Endothelial cell of hepatic sinusoid (primary cell): ENCODE measurements at regions not wholly inside any gene's neighbourhood (a gene's known extent, or its start where the extent isn't known, plus 50 kb on each side); places are given as distances from the start of the nearest gene placed in this dataset.

Source experiments
- in situ Hi-C: cut with HindIII; loops from 2 replicates; pipeline ENCODE4 v1.10.0; 2017; ENCODE audit warnings: low sequenced_read_pairs

DNA sequence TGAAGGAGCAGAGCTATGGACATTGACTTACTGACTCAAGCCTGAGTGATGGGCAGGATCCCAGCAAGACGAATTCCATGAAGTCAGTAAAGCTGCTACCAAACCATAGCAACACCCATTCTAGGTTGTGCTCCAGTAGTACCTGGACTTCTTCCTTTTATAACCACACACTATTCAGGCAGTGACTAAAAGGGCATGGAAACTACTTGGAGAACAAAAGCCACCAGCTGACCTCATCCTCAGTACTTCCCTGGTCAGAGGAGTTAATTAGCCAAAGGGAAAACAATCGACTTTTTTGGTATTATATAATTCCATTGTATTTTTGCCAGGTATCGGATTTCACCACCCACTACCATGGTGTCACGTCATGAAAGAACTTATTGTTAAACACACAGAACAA, 237.1 kb downstream of the TTC32 start:
- in situ Hi-C loops: no loop called here

DNA sequence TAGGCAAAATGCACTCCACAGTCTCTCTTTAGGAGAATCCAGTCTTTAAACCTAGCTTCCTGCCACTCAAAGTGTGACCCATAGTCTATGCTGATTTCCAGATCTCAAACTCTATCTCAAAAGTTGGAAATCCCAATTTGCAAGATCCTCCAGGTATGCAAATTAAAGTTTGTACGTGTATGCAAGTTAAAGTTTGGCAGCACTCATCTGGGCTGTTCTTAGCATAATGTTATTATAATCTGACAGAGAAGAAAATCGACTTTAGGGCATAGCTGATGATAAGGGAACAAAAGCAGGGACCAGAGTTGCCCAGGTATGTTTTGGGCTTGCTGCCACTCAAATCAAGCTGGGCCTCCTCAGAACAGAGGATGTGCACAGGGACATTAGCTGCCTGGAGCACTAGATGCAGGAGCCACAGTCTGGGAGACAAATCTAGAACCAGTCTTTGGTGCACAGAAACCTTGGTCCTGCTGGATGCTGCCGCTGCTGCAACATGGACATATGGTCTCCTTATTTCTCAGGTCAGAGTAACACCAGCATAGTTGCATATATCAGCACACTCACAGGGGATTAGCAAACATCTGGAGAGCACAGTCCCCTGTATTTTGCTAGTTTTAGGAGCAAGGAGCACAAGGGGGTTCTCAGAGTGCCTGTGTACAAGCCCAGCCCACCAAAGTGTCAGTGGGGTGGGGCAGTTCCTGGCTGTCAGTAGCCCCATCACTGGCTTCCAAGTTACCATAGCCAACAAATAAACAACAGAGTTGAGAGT, 242.6 kb downstream of the TTC32 start:
- in situ Hi-C loops: no loop called here

DNA sequence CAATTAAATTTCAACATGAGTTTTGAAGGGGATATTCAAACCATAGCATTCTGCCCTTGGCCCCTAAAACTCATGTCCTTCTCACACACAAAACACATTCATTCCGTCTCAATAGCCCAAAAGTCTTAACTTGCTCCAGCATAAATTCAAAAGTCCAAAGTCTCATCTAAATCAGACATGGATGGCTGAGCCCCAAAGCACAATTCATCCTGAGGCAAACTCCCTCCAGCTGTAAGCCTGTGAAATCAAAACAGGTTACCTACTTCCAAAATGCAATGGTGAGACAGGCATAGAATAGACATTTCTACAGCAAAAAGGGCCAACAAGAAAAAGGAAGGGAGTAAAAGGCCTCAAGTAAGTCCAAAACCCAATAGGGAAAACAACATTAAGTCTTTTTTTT, 245.8 kb downstream of the TTC32 start:
- in situ Hi-C loops: no loop called here

DNA sequence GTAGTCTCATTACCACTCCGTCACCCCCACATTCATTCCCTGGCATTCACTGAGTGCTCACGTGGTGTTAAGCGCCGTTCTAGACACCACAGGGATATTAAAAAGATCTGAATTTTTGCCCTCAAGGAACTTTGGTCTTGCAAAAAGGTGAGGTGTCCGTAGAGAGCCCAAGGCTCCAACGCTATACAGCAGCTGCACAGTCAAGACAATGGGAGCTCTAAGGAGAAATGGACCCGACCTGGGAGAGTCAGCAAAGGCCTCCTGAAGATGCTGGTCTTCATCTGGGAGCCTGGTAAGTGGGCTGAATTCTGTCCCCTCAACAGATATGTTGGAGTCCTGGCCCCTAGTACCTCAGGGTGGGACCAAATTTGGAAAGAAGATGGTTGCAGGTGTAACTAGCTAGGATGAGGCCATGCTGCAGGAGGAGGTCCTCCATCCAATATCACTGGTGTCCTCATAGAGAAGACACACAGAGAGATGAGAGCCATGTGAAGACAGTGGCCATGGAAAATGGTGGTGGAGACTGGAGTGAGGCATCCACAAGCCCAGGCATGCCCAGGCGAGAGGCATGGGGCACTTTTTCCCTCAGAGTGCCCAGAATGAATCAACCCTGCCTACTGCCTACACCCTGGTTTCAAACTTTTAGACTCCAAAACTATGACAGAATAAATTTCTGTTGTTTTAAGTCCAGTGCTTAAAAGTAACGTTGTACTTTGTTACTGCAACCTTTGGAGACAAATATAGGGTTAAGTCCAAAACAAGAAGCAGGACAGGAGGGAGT, 247.3 kb downstream of the TTC32 start:
- in situ Hi-C loops: no loop called here

DNA sequence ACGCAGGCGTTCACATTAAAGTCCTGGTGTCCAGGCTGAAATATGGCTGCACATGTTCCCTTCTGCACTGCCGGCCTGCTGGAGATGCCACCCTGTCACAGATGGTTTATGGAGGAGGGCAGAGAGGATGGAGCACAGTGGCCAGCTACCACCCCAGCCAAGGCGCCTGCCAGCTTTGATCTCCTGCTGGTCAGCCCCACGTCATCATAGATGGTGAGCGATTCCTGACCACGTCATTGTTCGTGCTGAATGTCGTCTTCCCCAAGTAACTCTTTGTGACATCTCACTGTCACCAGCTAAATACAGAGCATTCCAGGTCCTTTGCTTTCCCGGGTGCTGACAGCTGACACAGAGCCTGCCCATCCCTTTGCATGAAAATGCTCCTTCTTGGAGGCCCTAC, 248.3 kb downstream of the TTC32 start:
- in situ Hi-C loops: no loop called here

DNA sequence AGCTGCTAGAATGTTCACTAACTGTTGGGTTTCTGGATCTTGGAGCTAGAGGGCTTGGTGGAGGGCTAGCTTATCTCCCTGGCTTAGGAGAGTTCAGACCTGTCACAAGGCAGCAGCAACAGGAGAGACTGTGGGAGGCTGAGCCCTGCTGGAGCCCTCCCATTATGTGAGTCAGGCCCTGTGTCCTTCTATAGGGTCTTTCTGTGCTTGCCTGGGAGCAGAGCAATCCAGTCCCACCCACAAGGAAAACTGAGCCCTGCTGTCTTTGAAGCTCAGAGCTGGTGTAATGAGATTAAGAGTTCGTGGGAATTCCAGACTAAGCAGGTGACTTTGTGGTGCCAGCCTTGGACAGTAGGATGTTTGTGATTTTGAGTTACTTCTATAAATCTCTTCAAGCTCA, 249.0 kb downstream of the TTC32 start:
- in situ Hi-C loops: no loop called here

DNA sequence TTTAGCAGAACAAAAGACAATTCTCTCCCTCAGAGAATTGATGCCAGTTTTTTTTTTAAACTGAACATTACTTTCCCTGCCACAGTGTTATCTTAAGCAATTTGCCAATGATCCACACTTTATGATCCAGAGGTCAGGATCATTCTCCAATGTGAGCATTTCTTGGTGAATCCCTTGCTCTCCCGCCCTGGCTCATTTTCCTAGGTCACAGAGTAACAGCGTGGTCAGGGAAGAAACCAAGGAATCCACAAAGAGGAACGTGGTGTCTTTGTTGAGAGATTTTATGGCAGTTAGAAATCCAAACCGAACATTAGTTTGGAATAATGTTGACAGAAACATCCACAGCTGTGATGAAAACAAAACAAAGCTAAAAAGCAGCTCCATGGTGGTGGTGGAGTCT, 250.3 kb downstream of the TTC32 start:
- in situ Hi-C loops: no loop called here

DNA sequence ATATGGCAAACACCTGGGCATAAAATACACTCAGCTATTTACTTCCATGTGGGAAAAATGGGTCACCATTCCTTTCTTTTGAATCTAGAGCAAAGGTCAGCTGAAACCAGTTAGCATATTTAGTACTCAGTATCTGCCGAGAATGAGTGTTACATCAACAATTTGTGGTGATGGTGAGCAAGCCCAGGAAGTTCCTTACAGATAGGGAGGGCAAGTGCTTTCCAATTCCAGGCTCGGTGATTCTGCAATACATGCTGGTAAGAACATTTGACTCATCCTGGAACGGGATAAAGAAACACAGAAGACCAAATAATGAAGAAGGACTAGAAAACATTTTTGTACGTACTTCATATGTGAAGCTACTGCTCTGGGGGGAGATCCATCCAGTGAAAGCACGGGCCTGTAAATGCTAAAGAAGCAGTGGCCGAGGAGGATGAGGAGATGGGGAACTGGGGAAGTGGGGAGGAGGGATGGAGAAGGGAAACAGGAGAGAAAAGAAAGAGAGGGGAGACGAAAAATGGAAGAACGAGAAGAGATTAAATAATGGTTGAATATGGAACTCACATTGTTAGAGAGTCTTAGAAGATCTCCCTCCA, 251.9 kb downstream of the TTC32 start:
- in situ Hi-C loops: no loop called here

DNA sequence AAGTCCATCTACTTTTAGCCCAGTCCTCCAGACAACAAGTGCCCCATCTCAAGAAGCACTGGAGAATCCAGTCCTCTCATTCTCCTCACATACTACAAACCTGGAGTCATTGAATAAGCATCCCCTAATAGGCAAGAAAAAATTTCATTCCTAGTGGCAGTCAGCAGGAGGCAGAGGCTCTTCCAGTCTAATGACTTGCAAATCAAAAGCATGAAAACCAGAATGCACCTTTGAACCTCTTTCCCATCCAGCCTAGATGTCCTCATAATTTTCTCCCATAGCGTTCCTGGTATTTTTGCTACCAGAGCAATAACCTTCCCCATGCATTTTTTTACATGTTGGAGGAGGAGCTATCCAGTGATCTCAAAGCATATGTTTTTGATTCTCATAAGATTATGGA, 252.6 kb downstream of the TTC32 start:
- in situ Hi-C loops: no loop called here

DNA sequence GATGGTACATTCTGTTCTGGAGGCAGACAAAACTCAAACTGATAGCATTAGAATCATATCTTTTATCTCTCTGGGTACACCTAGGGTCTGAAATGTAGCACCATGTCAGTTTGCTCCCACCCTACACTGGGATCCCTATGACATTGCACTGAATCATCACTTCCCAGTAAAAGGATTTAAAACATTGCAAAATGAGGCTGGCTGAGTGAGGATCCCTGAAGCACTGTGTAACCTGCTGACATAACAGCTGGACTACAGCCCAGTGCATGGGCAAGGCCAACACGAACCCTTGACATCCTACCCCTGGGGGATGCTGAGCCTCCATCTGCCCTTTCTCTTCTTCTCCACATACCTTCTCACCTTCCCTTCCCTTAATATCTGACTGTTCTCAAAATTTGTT, 253.2 kb downstream of the TTC32 start:
- in situ Hi-C loops: no loop called here

DNA sequence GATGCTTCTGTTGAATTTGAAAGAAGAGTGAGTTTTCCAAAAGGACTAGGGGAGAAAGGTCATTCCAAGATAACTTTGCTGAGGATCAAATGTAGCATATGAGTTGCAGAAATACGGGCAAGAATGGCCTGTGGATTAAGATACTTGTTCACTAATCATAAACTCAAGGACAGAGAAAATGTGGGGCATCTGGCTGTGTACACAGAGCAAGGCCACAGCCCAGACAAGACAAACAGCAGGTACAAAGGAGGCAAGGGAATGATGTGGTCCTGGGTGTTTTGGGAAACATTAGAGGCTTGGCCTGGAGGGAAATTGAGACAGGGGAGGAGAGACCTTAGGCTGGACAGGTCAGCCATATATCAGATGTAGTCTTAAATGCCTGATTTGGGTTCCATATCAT, 254.8 kb downstream of the TTC32 start:
- in situ Hi-C loops: no loop called here

DNA sequence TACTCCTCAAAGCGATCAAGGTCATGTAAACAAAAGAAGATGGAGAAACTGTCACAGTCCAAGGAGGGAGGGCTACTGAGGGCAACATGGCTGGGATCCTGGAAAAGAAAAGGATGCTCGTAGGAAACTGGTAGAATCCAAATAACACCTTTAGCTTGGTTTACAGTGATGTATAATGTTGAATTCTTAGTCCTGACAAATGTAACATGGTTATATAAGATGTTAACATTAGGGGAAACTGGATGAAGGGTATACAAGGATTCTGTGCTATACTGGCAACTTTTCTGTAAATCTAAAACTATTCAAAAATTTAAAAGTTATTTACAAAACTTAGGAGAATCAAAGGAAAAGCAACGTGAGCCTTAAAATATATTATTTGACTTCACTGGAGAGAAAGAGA, 257.0 kb downstream of the TTC32 start:
- in situ Hi-C loops: loop anchor here (5.0 kb wide), 1 partner anchor 87 kb away; no protein-coding TSS in a partner anchor

DNA sequence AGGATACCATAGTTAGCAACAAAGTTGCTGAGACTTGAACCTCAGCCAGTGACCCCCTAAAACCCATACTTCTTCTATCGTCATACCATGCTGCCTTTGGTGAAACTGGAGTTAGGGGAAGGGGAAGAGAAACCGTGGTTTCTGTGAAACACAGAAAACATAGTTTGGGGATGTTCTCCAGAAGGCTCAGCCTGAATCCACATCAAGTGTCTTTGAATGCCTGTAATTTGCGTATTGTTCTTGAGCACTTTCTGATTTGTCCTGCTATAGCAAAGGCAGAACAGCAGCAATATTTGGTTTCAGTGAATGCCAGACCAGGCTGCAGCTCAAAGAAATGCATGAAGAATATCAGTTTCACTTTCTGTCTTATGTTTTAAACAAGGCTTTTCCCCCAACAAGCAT, 258.7 kb downstream of the TTC32 start:
- in situ Hi-C loops: loop anchor here (5.0 kb wide), 1 partner anchor 86 kb away; no protein-coding TSS in a partner anchor

DNA sequence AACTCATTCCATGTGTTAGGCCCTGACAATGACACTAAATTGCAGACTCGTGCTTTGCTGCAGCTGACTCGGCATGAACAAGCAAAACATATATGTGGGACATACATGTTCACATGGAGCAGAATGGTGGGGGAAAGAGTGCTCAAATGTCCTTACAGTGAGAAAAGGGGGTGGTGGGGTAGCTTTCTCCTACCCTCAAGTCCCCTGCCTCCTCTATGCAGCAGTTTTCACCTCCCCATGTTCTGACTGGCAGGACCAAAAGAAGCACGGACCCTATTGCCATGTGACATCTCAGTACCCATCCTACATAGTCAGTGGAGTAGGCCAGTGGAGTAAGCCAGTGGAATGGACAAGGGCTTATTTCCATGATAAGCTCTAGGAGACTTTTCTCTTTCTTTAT, 259.3 kb downstream of the TTC32 start:
- in situ Hi-C loops: loop anchor here (5.0 kb wide), 1 partner anchor 85 kb away; no protein-coding TSS in a partner anchor

DNA sequence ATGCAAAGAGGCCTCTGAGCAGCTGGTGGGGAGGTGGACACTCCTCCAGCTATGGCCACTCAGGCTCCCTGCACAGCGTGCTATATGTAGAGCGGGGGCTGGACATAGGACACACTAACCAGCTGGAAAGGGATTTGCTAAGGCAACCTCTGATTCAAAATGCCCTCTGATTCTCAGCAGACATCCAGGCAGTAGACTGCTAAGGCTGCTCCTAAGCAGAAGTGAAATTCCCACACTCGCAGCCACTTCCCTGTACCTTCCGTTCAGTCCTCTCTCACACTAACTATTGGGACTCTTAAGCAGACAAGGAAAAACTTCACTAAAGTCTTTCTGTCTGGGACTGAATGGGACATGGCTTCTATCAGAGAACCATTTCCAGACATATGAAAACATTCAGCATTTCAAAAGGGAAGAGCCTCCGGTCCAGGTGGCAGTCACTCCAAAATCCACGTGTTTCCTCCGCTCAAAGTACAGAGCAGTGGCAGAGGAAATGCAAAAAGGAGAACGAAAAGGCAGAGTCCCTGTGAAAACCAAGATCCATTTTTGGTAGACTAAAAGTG, 265.8 kb downstream of the TTC32 start:
- in situ Hi-C loops: no loop called here

DNA sequence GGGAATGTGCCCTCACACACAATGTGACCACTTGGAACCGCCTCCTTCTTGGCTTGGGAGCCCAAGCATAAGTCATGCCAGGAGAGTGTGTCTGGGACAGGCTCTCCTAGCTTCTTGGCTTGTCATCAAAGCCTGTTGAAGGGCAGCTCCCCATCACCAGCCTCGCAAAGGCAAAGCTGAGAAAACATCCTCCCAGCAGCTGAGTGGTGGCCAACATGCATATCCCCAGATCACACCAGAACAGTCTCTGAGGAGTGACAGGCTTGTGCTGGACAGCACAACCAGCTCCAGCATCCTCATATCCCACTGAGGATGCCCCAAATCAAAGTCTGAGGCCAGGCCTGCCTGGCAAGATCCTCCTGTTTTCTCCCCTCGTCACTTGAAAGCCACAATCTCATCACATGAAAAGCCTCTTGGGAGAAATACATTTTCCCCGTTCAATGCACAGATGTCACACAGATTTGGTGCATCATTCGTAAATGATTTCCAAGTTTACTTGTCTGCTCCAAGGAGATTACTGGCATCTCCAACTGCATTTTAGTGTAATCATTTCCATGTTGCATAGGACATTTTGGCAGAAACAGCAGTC, 269.3 kb downstream of the TTC32 start:
- in situ Hi-C loops: no loop called here

DNA sequence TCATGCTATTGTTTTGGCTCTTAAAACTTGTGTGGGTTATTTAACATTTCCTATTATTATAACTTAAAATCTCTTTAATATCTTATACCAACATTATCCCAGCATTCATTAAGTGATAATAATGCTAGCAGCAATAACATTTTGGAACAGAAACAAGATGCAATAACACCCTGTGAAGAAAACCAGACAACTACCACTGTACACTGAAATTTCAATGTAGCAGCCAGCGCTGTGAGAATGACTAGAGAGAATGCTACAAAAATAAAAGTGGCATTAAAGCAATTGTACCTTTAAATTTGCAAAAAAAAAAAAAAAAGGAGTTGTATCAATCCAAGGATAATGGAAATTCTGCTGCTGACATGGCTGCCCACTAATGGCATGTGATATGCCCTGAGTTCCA, 269.9 kb downstream of the TTC32 start:
- in situ Hi-C loops: no loop called here

DNA sequence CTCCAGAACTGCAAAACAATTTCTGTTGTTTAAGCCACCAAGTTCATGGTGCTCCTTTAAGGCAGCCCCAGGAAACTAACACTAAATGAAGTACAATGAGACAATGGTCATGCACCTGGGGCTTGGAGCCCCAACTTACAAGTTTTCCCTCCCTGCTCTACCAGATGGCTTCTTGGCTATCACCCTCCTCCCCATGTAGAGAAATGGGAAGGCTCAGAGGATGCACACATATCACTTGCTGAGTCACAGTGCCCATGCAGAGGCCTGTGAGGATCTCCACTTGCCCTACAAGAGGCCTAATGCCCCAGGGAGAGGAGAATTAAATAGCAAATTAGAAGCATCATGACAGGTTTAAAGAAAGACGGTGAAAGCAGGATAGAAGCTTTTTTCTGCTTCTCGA, 270.9 kb downstream of the TTC32 start:
- in situ Hi-C loops: no loop called here

DNA sequence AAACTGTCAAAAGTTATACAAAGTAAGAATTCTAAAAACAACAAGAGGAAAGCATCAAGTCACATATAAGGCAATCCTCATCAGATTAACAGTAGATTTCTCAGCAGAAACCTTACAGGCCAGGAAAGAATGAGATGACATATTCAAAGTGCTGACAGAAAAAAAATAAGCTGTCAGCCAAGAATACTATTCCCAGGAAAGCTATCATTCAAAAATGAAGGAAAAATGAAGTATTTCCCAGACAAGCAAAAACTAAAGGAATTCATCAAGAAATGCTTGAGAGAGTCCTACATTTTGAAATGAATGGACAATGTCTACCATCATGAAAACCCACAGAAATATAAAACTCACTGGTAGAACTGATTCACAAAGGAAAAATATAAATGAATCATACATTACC, 268.9 kb upstream of the OSR1 start:
- in situ Hi-C loops: no loop called here

DNA sequence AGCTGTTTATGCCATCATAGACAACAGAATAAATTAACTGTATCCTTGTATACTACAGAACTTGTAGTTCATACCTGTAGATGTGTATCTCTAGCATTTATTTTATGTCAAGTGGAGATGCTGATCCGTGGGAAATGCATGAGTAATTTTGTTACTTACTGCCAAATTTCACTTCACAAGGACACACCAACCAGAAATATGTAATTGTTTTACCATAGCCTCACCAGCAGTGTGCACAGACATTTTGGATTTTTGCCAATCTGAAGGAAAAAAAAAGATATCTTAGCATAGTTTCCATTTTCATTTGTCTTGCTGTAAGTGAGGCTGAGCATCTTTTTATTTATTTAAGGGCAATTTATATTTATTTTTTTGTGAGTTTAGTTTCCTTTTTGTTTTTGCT, 265.1 kb upstream of the OSR1 start:
- in situ Hi-C loops: no loop called here

DNA sequence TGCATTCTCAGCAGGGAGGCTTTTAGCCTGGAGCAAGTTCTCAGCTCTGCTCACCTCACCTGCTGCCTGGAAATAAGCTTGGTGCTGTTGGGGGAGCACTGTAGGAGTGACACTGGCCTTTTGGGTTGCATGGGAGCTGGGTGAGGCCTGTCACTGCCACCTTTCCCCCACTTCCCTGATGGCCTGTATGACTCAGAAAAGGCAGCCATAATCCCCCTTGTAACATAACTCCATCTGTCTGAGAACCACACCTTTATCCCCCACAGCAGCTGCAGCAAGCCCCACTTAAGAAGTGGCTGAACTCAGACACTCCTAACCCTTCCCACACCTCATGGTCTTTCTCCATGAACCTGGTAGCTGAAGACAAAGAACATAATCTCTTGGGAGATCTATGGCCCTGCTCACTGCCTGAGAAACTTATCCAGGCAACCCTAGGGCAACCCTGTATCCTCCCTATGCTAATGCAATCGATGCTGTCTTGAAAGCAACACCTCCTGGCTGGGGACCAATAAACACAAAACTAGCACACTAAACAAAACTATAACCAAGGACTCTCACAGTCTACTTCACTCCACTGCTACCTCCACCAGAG, 258.9 kb upstream of the OSR1 start:
- in situ Hi-C loops: no loop called here
